ENCODE measurements at regions not wholly inside any gene's neighbourhood (a gene's known extent, or its start where the extent isn't known, plus 50 kb on each side); places are given as distances from the start of the nearest gene placed in this dataset.
"Not testable (repeated sequence)": the region's sequence is repeated elsewhere in the genome, so short reads cannot be mapped to it uniquely, and the experiment has no call there.

GRCh38 chr13:38463048-38463447, 113.4 kb downstream of the UFM1 start:
- Histone ChIP-seq H3K9me3 (ENCODE audit: low read depth, low read length) (no peaks in the 10 kb centered on the region), H3K27ac (ENCODE audit: low read depth, low read length) (no peak overlapping the region), H3K4me2 (ENCODE audit: insufficient read depth, low read length) (no peak overlapping the region), H3K4me3 (ENCODE audit: insufficient read depth, low read length) (no peak overlapping the region), H3K79me2 (ENCODE audit: insufficient read depth, low read length) (no peaks in the 10 kb centered on the region), H4K20me1 (ENCODE audit: insufficient read depth, low read length) (no peaks in the 10 kb centered on the region), H3K4me1 (ENCODE audit: insufficient read depth, low read length) (no peaks in the 10 kb centered on the region), H2AFZ (ENCODE audit: low read length) (no peak overlapping the region), H3K27me3 (ENCODE audit: insufficient read depth, low read length) (no peaks in the 10 kb centered on the region), H3K36me3 (ENCODE audit: insufficient read depth, low read length) (no peaks in the 10 kb centered on the region)
- TF ChIP-seq CTCF (IDR thresholded peaks at IDR 0.05; ENCODE audit: extremely low read depth, low read depth, low read length), result no peak
- DNase-seq (ENCODE audit: insufficient read length, low spot score, missing footprints), result no peak

GRCh38 chr13:38472411-38472810, 122.8 kb downstream of the UFM1 start:
- H3K27ac ChIP-seq (ENCODE audit: low read depth, low read length); H4K20me1 ChIP-seq (ENCODE audit: insufficient read depth, low read length); H3K4me2 ChIP-seq (ENCODE audit: insufficient read depth, low read length); H2AFZ ChIP-seq (ENCODE audit: low read length); DNase-seq (ENCODE audit: insufficient read length, low spot score, missing footprints); H3K27me3 ChIP-seq (ENCODE audit: insufficient read depth, low read length); H3K36me3 ChIP-seq (ENCODE audit: insufficient read depth, low read length); H3K79me2 ChIP-seq (ENCODE audit: insufficient read depth, low read length); H3K4me3 ChIP-seq (ENCODE audit: insufficient read depth, low read length); H3K4me1 ChIP-seq (ENCODE audit: insufficient read depth, low read length); H3K9me3 ChIP-seq (ENCODE audit: low read depth, low read length): not testable (repeated sequence)

GRCh38 chr13:38473305-38473704, 123.7 kb downstream of the UFM1 start:
- H3K4me3 ChIP-seq (ENCODE audit: insufficient read depth, low read length), result no peak overlapping the region
- no peaks in the 10 kb centered on the region for H3K36me3 ChIP-seq (ENCODE audit: insufficient read depth, low read length)
- H3K27me3 ChIP-seq (ENCODE audit: insufficient read depth, low read length), result no peaks in the 10 kb centered on the region
- DNase-seq (ENCODE audit: insufficient read length, low spot score, missing footprints), result no peak
- no peak overlapping the region for H2AFZ ChIP-seq (ENCODE audit: low read length)
- H3K9me3 ChIP-seq (ENCODE audit: low read depth, low read length), result no peaks in the 10 kb centered on the region
- no peak overlapping the region for H3K27ac ChIP-seq (ENCODE audit: low read depth, low read length)
- no peaks in the 10 kb centered on the region for H3K4me1 ChIP-seq (ENCODE audit: insufficient read depth, low read length)
- H3K79me2 ChIP-seq (ENCODE audit: insufficient read depth, low read length), result no peaks in the 10 kb centered on the region
- H4K20me1 ChIP-seq (ENCODE audit: insufficient read depth, low read length), result no peaks in the 10 kb centered on the region
- TF ChIP-seq CTCF (IDR thresholded peaks at IDR 0.05; ENCODE audit: extremely low read depth, low read depth, low read length), result no peak
- no peak overlapping the region for H3K4me2 ChIP-seq (ENCODE audit: insufficient read depth, low read length)

GRCh38 chr13:38477676-38478075, 128.0 kb downstream of the UFM1 start:
- Histone ChIP-seq H4K20me1 (ENCODE audit: insufficient read depth, low read length) (no peaks in the 10 kb centered on the region), H3K4me3 (ENCODE audit: insufficient read depth, low read length) (no peak overlapping the region), H3K27ac (ENCODE audit: low read depth, low read length) (no peak overlapping the region), H3K4me1 (ENCODE audit: insufficient read depth, low read length) (no peaks in the 10 kb centered on the region), H3K4me2 (ENCODE audit: insufficient read depth, low read length) (no peak overlapping the region), H3K36me3 (ENCODE audit: insufficient read depth, low read length) (no peaks in the 10 kb centered on the region), H3K79me2 (ENCODE audit: insufficient read depth, low read length) (no peaks in the 10 kb centered on the region), H2AFZ (ENCODE audit: low read length) (no peak overlapping the region), H3K9me3 (ENCODE audit: low read depth, low read length) (no peaks in the 10 kb centered on the region), H3K27me3 (ENCODE audit: insufficient read depth, low read length) (no peaks in the 10 kb centered on the region)
- no peak for DNase-seq (ENCODE audit: insufficient read length, low spot score, missing footprints)
- TF ChIP-seq CTCF (IDR thresholded peaks at IDR 0.05; ENCODE audit: extremely low read depth, low read depth, low read length), result no peak

- H3K27ac ChIP-seq (ENCODE audit: low read depth, low read length), result no peak overlapping the region
- no peaks in the 10 kb centered on the region for H3K36me3 ChIP-seq (ENCODE audit: insufficient read depth, low read length)
- H2AFZ ChIP-seq (ENCODE audit: low read length), result no peak overlapping the region
- H4K20me1 ChIP-seq (ENCODE audit: insufficient read depth, low read length), result no peaks in the 10 kb centered on the region
- H3K4me2 ChIP-seq (ENCODE audit: insufficient read depth, low read length), result no peak overlapping the region
- H3K9me3 ChIP-seq (ENCODE audit: low read depth, low read length), result no peaks in the 10 kb centered on the region
- H3K4me3 ChIP-seq (ENCODE audit: insufficient read depth, low read length), result no peak overlapping the region
- H3K79me2 ChIP-seq (ENCODE audit: insufficient read depth, low read length), result no peaks in the 10 kb centered on the region
- no peak for DNase-seq (ENCODE audit: insufficient read length, low spot score, missing footprints)
- TF ChIP-seq CTCF (IDR thresholded peaks at IDR 0.05; ENCODE audit: extremely low read depth, low read depth, low read length), result no peak
- H3K27me3 ChIP-seq (ENCODE audit: insufficient read depth, low read length), result no peaks in the 10 kb centered on the region
- no peaks in the 10 kb centered on the region for H3K4me1 ChIP-seq (ENCODE audit: insufficient read depth, low read length)
Measured at GRCh38 chr13:38483623-38484022, 134.0 kb downstream of the UFM1 start.

All from osteoblast (primary cell).